Endothelial cell of umbilical vein (primary cell): ENCODE measurements at regions not wholly inside any gene's neighbourhood (a gene's known extent, or its start where the extent isn't known, plus 50 kb on each side); places are given as distances from the start of the nearest gene placed in this dataset.

Experiments
- BruUV-seq: library from RNA; stranded (reverse); fragments of 400-500 nt; replicated peaks from 2 replicates; lab custom pipeline; 2021; lab: Mats Ljungman, UMichigan
- CTCF ChIA-PET: fragments of 300-600, 350-600 bp; sonication (Branson Sonifier 250); formaldehyde crosslinking; loops from one replicate; lab custom pipeline; 2021; ENCODE audit warnings: antibody characterized with exemption, inconsistent platforms; lab: Charles Lee
- POLR2A ChIA-PET: fragments of 300-600, 350-600 bp; sonication (Branson Sonifier 250); formaldehyde crosslinking; loops from one replicate; lab custom pipeline; 2021; ENCODE audit warnings: antibody characterized with exemption, inconsistent platforms; lab: Charles Lee
- DNase-seq: peaks from one replicate; pipeline ENCODE4 v3.0.0-alpha.2; 2011; ENCODE audit warnings: low read depth, low spot score
- FAIRE-seq: peaks from 2 replicates; lab custom pipeline; 2011; peaks lifted over from hg19 to GRCh38; lab: Jason Lieb, UNC
- H2AFZ ChIP-seq: 2 replicates; pipeline ENCODE4 v1.6.0; 2012; ENCODE audit warnings: low read depth, low read length, control low read depth, inconsistent platforms
- H3K27ac ChIP-seq: 2 replicates; pipeline ENCODE4 v1.5.1; 2011; ENCODE audit warnings: low read depth, mild to moderate bottlenecking, control low read depth, low read length, moderate library complexity; ENCODE audit not compliant: insufficient read depth
- H3K27me3 ChIP-seq, 2 experiments: 2 replicates each; pipeline versions ENCODE4 v1.6.0 to v1.6.1; 2011; ENCODE audit warnings: low read length in 2 of 2, mixed read lengths in 1 of 2; ENCODE audit not compliant: control insufficient read depth in 2 of 2, insufficient read depth in 2 of 2
- H3K36me3 ChIP-seq, 2 experiments: 2 replicates in 1 of 2; 3 replicates in 1 of 2; pipeline ENCODE4 v1.5.1; 2011; ENCODE audit warnings: low read length in 2 of 2, mild to moderate bottlenecking in 1 of 2, moderate library complexity in 1 of 2; ENCODE audit not compliant: control insufficient read depth in 2 of 2, insufficient read depth in 2 of 2; ENCODE audit errors: extremely low read depth in 1 of 2
- H3K4me1 ChIP-seq: 3 replicates; pipeline ENCODE4 v1.5.1; 2011; ENCODE audit warnings: mild to moderate bottlenecking, low read length; ENCODE audit not compliant: control insufficient read depth, insufficient read depth; ENCODE audit errors: extremely low read depth
- H3K4me2 ChIP-seq: 2 replicates; pipeline ENCODE4 v1.6.1; 2011; ENCODE audit warnings: low read length, control low read depth, mixed read lengths; ENCODE audit not compliant: insufficient read depth
- H3K4me3 ChIP-seq, 3 experiments: fragments of 200-600 bp in 1 of 3; sonication (generic), shearing (Covaris generic) in 1 of 3; replicated peaks in 1 of 3; 2 replicates each; pipeline ENCODE4 v1.5.1; 2011 to 2016; ENCODE audit warnings: control low read depth in 3 of 3, low read length in 3 of 3, mild to moderate bottlenecking in 2 of 3, inconsistent platforms in 1 of 3, low read depth in 1 of 3, moderate library complexity in 1 of 3; ENCODE audit not compliant: insufficient read depth in 1 of 3
- H3K79me2 ChIP-seq: 2 replicates; pipeline ENCODE4 v1.6.0; 2012; ENCODE audit warnings: low read length, inconsistent platforms; ENCODE audit not compliant: control insufficient read depth, insufficient read depth
- H3K9ac ChIP-seq: replicated peaks from 2 replicates; pipeline ENCODE3; 2011; ENCODE audit warnings: low read length, control low read depth; ENCODE audit not compliant: insufficient read depth; ENCODE audit errors: extremely low read depth
- H3K9me1 ChIP-seq: replicated peaks from 3 replicates; pipeline ENCODE4 v1.6.0; 2011; ENCODE audit warnings: mild to moderate bottlenecking, low read length; ENCODE audit not compliant: control insufficient read depth, insufficient read depth; ENCODE audit errors: extremely low read depth
- H3K9me3 ChIP-seq: replicated peaks from 2 replicates; pipeline ENCODE4 v1.5.1; 2012; ENCODE audit warnings: low read length, inconsistent platforms; ENCODE audit not compliant: control insufficient read depth, insufficient read depth
- H4K20me1 ChIP-seq: replicated peaks from 2 replicates; pipeline ENCODE3; 2011; ENCODE audit warnings: mild to moderate bottlenecking, low read length; ENCODE audit not compliant: control insufficient read depth, insufficient read depth; ENCODE audit errors: extremely low read depth
- MYC ChIP-seq: IDR thresholded peaks from one replicate; pipeline ENCODE4 v1.6.1; 2011; ENCODE audit warnings: mild to moderate bottlenecking, low read depth, low read length
- dilution Hi-C: fragments of 300-500 bp; cut with MboI; formaldehyde crosslinking; loops from one replicate; pipeline ENCODE4 v1.15.0; 2019; ENCODE audit warnings: low sequenced_read_pairs; ENCODE audit not compliant: extremely low pct_ligation_motif_present
- intact Hi-C: fragments of 100-400 bp; cut with micrococcal nuclease; formaldehyde crosslinking; loops from one replicate; pipeline ENCODE4 v1.10.0; 2022
- TF ChIP-seq, protein P1 (sequence below), 2 donors: IDR thresholded peaks; 1 replicate in 1 of 2; 2 replicates in 1 of 2; pipeline ENCODE4 v1.5.1; 2011; ENCODE audit warnings: low read length in 2 of 2, mild to moderate bottlenecking in 2 of 2, moderate library complexity in 2 of 2, control low read depth in 1 of 2, inconsistent platforms in 1 of 2, low read depth in 1 of 2; ENCODE audit not compliant: insufficient read depth in 1 of 2; ENCODE audit errors: extremely low read depth in 1 of 2
- TF ChIP-seq, protein P2 (sequence below): IDR thresholded peaks from 2 replicates; pipeline ENCODE4 v1.6.1; 2011; ENCODE audit not compliant: insufficient read depth, insufficient read length

DNA sequence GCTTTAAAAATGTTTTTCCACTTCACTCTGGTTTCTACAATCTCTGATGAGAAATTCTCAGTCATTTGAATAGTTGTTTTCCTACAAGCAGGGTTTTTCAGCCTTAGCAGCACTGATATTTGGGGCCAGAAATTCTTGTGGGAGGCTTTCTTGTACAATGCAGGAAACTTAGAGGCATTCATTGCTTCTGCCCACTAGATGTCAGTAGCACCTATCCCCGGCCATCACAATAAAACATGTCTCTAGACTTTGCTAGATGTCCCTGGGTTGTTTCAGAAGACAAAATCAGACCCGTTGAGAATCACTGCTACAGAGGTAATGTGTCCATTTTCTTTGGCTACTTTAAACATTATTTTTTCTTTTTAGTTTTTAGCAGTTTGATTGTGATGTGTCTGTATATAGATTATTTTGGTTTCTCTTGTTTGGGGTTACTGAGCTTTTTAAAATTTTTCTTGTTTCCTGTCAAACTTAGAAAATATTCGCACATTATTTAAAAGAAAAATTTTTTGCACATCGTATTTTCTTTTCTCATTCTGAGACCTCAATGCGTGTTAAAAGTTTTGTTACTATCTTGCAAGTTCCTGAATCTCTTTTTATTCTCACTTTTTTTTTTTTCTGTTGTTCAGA is 60.8 kb upstream of the CCDC179 start:
- H3K9me1 ChIP-seq, result no peaks in the 10 kb centered on the region
- POLR2A ChIA-PET, result no interaction called here
- DNase-seq (peak; percentile 65), FAIRE-seq (peak; percentile 83)
- H3K36me3 ChIP-seq, result no peaks in the 10 kb centered on the region
- no peaks in the 10 kb centered on the region for H4K20me1 ChIP-seq
- BruUV-seq, result no TSS peak
- H3K27ac ChIP-seq, result no peak overlapping the region
- no peak overlapping the region for H2AFZ ChIP-seq
- no peak overlapping the region for H3K9ac ChIP-seq
- CTCF ChIA-PET, result interaction anchor here (0.5 to 2.1 kb wide), 9 partner anchors 11 to 1902 kb away, joined by 3 to 6 read pairs (median 3); no protein-coding TSS in a partner anchor
- no peaks in the 10 kb centered on the region for H3K27me3 ChIP-seq
- intact Hi-C loops, result loop anchor here (2.0 to 5.0 kb wide), 3 partner anchors 44 to 192 kb away; no protein-coding TSS in a partner anchor
- TF ChIP-seq, protein P1, sequence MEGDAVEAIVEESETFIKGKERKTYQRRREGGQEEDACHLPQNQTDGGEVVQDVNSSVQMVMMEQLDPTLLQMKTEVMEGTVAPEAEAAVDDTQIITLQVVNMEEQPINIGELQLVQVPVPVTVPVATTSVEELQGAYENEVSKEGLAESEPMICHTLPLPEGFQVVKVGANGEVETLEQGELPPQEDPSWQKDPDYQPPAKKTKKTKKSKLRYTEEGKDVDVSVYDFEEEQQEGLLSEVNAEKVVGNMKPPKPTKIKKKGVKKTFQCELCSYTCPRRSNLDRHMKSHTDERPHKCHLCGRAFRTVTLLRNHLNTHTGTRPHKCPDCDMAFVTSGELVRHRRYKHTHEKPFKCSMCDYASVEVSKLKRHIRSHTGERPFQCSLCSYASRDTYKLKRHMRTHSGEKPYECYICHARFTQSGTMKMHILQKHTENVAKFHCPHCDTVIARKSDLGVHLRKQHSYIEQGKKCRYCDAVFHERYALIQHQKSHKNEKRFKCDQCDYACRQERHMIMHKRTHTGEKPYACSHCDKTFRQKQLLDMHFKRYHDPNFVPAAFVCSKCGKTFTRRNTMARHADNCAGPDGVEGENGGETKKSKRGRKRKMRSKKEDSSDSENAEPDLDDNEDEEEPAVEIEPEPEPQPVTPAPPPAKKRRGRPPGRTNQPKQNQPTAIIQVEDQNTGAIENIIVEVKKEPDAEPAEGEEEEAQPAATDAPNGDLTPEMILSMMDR (IDR thresholded peaks at IDR 0.05; ENCODE audit: extremely low read depth in 1 of 2, insufficient read depth in 1 of 2, low read depth in 1 of 2, low read length in 2 of 2), result peak; percentile 74 to 84
- TF ChIP-seq, protein P2, sequence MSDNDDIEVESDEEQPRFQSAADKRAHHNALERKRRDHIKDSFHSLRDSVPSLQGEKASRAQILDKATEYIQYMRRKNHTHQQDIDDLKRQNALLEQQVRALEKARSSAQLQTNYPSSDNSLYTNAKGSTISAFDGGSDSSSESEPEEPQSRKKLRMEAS, result no peak
- no peaks in the 10 kb centered on the region for H3K79me2 ChIP-seq
- peaks cover 6% of the 10 kb centered on the region for H3K4me1 ChIP-seq
- dilution Hi-C loops, result no loop called here
- H3K4me2 ChIP-seq, result no peak overlapping the region
- H3K9me3 ChIP-seq, result no peaks in the 10 kb centered on the region
- H3K4me3 ChIP-seq, result no peak overlapping the region

DNA sequence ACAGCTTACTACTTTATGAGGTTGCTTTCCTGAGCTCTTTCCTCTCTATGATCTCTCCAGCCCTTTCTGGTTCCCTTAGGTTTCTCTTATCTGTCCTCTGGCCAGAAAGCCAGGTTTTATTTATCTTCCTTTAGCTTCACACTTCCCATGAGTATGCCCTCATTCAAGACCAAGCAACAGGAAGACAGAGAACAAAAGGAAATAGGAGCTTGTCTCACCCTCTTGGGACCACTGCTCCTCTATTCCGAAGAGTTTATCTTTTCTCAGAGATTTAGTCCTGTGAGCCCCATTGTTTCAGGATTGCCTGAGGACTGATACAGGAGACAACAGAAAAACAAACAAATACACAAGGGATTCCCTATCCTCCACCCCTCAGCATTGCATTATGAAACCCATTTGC is 62.4 kb upstream of the CCDC179 start:
- Histone ChIP-seq H4K20me1 (no peaks in the 10 kb centered on the region), H3K36me3 (no peaks in the 10 kb centered on the region), H3K4me1 (peaks cover 6% of the 10 kb centered on the region), H3K27me3 (no peaks in the 10 kb centered on the region), H3K4me2 (no peak overlapping the region), H3K4me3 (no peak overlapping the region), H3K9ac (no peak overlapping the region), H3K9me1 (no peaks in the 10 kb centered on the region), H3K79me2 (no peaks in the 10 kb centered on the region), H3K27ac (no peak overlapping the region), H3K9me3 (no peaks in the 10 kb centered on the region), H2AFZ (peak overlapping the region; percentile 64)
- ChIA-PET POLR2A (no interaction called here), CTCF (interaction anchor here (1.0 to 2.1 kb wide), 6 partner anchors 12 to 1464 kb away, joined by 3 to 8 read pairs (median 4); no protein-coding TSS in a partner anchor)
- DNase-seq, result peak; percentile 34
- BruUV-seq, result no TSS peak
- dilution Hi-C loops (no loop called here), intact Hi-C loops (loop anchor here (5.0 kb wide), 1 partner anchor 100 kb away; no protein-coding TSS in a partner anchor)
- FAIRE-seq, result peak; percentile 50
- no peak for TF ChIP-seq MYC
